Fibroblast of the aortic adventitia (primary cell): ENCODE measurements at regions not wholly inside any gene's neighbourhood (a gene's known extent, or its start where the extent isn't known, plus 50 kb on each side); places are given as distances from the start of the nearest gene placed in this dataset.

Source experiments
- DNase-seq: peaks from one replicate; pipeline ENCODE4 v3.0.0-alpha.2; 2010; ENCODE audit warnings: low read depth
- H3K4me3 ChIP-seq: 2 replicates; pipeline ENCODE4 v1.5.1; 2011; ENCODE audit warnings: low read depth, mild to moderate bottlenecking, control low read depth, low read length, moderate library complexity
- CTCF ChIP-seq: IDR thresholded peaks from 2 replicates; pipeline ENCODE4 v1.5.1; 2011; ENCODE audit warnings: mild to moderate bottlenecking, low read length, control low read depth, inconsistent platforms; ENCODE audit not compliant: insufficient read depth

- TF ChIP-seq CTCF: no peak
- DNase-seq: peak; percentile 65
- H3K4me3 ChIP-seq: no peak overlapping the region
These were observed 217.2 kb upstream of the BMP4 start for GRCh38 chr14:54173802-54174201.

GRCh38 chr14:54174457-54174856 lies 217.8 kb upstream of the BMP4 start:
- no peak for TF ChIP-seq CTCF
- H3K4me3 ChIP-seq: no peak overlapping the region
- peak; percentile 24 for DNase-seq

DNA sequence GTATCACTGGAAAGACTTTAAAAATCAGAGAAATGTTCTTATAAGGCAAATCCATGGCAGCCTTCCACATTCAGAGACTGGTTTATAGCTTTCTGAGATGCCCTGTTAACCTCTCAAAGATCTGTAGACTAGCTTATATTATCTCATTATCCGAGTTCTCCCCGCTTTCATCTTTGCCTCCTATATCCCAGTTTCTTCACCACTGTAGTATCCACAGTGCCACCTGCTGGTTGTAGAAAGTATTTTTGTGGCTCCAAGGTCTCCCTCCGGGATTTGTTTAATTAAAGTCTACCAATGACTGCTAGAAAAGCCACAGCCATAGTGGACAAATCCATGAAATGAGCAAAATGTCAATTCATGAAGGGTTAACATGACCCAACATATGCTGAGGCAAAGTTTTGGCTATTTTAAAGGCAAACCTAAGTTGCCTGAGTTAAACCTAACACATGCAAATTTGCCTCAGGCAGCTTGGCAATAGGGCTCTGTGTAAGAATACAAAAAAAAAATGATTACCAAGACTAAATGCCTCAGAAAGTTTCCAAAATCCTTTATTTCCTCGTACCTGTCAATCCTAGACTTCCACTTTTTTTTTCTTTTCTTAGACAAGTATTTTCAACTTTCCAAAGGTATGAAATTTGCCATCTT lies 218.8 kb upstream of the BMP4 start:
- TF ChIP-seq CTCF: peak; percentile 75
- DNase-seq: peak; percentile 85
- no peak overlapping the region for H3K4me3 ChIP-seq

- no peak for TF ChIP-seq CTCF
- no peak overlapping the region for H3K4me3 ChIP-seq
- DNase-seq: no peak
These were observed 219.8 kb upstream of the CDKN3 start for GRCh38 chr14:54177019-54177418.

- no peak for TF ChIP-seq CTCF
- peak; percentile 28 for DNase-seq
- H3K4me3 ChIP-seq: no peak overlapping the region
These were observed 218.9 kb upstream of the CDKN3 start for GRCh38 chr14:54177641-54178621.

DNA sequence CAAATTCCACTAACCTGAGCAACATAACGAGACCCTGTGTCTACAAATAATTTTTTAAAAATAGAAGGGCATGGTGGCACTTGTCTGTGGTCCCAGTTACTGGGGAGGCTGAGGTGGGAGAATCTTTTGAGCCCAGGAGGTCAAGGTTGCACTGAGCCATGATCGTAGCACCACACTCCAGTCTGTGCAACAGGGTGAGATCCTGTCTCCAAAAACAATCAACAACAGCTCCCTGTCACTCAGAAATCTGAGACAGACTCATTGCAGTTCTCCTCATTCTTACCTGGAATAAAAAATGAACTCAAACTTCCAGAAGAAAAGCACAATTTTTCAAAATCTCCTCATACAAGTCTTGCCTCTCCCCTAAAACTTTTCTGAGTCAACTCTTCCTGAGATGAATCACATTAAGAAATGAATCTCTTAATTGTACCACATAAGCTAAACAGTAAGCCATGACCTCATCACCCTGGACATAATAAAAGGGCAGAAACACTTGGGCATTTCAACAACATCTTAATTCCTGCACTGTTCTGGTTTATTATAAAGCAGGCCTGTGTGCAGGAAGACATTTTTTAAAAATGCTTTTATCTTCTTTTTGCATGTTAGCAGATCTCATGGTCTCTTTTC lies 214.3 kb upstream of the CDKN3 start:
- no peak for TF ChIP-seq CTCF
- DNase-seq: peak; percentile 47

More for the DNA sequence above, 214.3 kb upstream of the CDKN3 start:
- no peak overlapping the region for H3K4me3 ChIP-seq
